ENCODE measurements at regions not wholly inside any gene's neighbourhood (a gene's known extent, or its start where the extent isn't known, plus 50 kb on each side); places are given as distances from the start of the nearest gene placed in this dataset.

GRCh38 chr12:28114488-28114887, 75.8 kb upstream of the CCDC91 start:
- no peak for TF ChIP-seq ZFP1 (CRISPR knock-in tag; IDR thresholded peaks at IDR 0.05)
- no peak for TF ChIP-seq BHLHE40 (IDR thresholded peaks at IDR 0.05; ENCODE audit: low read length)
- TF ChIP-seq CBFB (CRISPR knock-in tag; IDR thresholded peaks at IDR 0.05), result no peak
- no peak for TF ChIP-seq ZBTB8A (CRISPR knock-in tag; IDR thresholded peaks at IDR 0.05; ENCODE audit: borderline replicate concordance, low read depth)
- TF ChIP-seq HNRNPL (IDR thresholded peaks at IDR 0.05; ENCODE audit: low read depth, low read length), result no peak
- no peak for TF ChIP-seq EP300 (IDR thresholded peaks at IDR 0.05; ENCODE audit: low read depth in 2 of 2, low read length in 2 of 2)
- TF ChIP-seq EP300 (CRISPR knock-in tag; IDR thresholded peaks at IDR 0.05; ENCODE audit: borderline replicate concordance), result no peak
- TF ChIP-seq HOXA9 (CRISPR knock-in tag; IDR thresholded peaks at IDR 0.05; ENCODE audit: borderline replicate concordance), result no peak
- TF ChIP-seq SIN3A (IDR thresholded peaks at IDR 0.05; ENCODE audit: borderline replicate concordance, low read depth, low read length), result no peak
- TF ChIP-seq MTF1 (CRISPR knock-in tag; IDR thresholded peaks at IDR 0.05), result no peak
- no peak for TF ChIP-seq ZNF740 (CRISPR knock-in tag; IDR thresholded peaks at IDR 0.05)
- TF ChIP-seq CTCF (CRISPR knock-in tag; IDR thresholded peaks at IDR 0.05), result no peak
- TF ChIP-seq FOXO4 (CRISPR knock-in tag; conservative IDR thresholded peaks at IDR 0.05), result no peak
